A673 (cell line): ENCODE measurements at regions not wholly inside any gene's neighbourhood (a gene's known extent, or its start where the extent isn't known, plus 50 kb on each side); places are given as distances from the start of the nearest gene placed in this dataset.

Experiments used
- EZH2 ChIP-seq: fragments of 200-600 bp; sonication (generic); IDR thresholded peaks from 2 replicates; pipeline ENCODE4 v1.6.1; 2017; ENCODE audit warnings: borderline replicate concordance, low read depth, mild to moderate bottlenecking, mixed read lengths, antibody characterized with exemption, low read length; ENCODE audit not compliant: poor library complexity, severe bottlenecking
- TF ChIP-seq, protein P1 (sequence below): fragments of 300-800, 200-600 bp; sonication (generic); conservative IDR thresholded peaks from 2 replicates; pipeline ENCODE4 v1.5.1; 2017; ENCODE audit warnings: low read depth, mild to moderate bottlenecking, antibody characterized with exemption, low read length, moderate library complexity, mixed read lengths

- TF ChIP-seq, protein P1, sequence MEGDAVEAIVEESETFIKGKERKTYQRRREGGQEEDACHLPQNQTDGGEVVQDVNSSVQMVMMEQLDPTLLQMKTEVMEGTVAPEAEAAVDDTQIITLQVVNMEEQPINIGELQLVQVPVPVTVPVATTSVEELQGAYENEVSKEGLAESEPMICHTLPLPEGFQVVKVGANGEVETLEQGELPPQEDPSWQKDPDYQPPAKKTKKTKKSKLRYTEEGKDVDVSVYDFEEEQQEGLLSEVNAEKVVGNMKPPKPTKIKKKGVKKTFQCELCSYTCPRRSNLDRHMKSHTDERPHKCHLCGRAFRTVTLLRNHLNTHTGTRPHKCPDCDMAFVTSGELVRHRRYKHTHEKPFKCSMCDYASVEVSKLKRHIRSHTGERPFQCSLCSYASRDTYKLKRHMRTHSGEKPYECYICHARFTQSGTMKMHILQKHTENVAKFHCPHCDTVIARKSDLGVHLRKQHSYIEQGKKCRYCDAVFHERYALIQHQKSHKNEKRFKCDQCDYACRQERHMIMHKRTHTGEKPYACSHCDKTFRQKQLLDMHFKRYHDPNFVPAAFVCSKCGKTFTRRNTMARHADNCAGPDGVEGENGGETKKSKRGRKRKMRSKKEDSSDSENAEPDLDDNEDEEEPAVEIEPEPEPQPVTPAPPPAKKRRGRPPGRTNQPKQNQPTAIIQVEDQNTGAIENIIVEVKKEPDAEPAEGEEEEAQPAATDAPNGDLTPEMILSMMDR: no peak
- no peak for TF ChIP-seq EZH2
Measured at GRCh38 chr3:84727616-84728015, 231.2 kb upstream of the CADM2 start.
